ENCODE measurements at regions not wholly inside any gene's neighbourhood (a gene's known extent, or its start where the extent isn't known, plus 50 kb on each side); places are given as distances from the start of the nearest gene placed in this dataset. TPM values are rescaled to one million over a fixed set of nuclear protein-coding genes. Genes with fewer than 3 reads are reported as not detected.

DNA sequence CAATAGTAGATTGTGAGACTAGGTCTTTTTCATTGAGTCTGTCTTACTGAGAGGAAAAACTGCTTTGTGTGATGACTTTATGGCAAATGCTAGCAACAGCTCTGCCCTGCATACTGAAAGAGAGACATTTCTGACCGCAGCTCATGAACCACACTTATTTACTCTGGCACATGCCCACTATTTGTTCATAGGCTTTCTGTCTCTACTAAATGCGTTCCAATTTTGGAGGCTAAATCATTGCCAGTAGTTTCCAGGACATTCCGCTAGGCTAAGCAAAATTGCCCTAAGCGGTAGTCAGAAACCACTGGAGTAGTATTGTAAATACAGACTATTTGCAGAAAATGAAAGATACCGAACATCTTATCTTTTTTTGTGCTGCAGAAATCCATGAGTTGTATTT is 55.6 kb upstream of the DLX6 start:
- Histone ChIP-seq H3K4me3 (no peak overlapping the region), H3K9me2 (replicated peaks; ENCODE audit: insufficient read depth) (no peaks in the 10 kb centered on the region), H3K27ac (peak overlapping the region; percentile 39), H3K9me3 (ENCODE audit: low read depth) (no peaks in the 10 kb centered on the region), H3K27me3 (no peaks in the 10 kb centered on the region), H3K36me3 (replicated peaks; ENCODE audit: insufficient read depth, low read depth) (no peaks in the 10 kb centered on the region), H3K4me1 (ENCODE audit: insufficient read depth) (no peaks in the 10 kb centered on the region), H3K79me2 (no peaks in the 10 kb centered on the region), H3K4me2 (peak overlapping the region; percentile 20), H2AFZ (no peak overlapping the region), H4K20me1 (ENCODE audit: insufficient read depth, poor library complexity, severe bottlenecking) (no peaks in the 10 kb centered on the region)
- TF ChIP-seq EZH2 (IDR thresholded peaks at IDR 0.05; ENCODE audit: borderline replicate concordance) (no peak), EZH2phosphoT487 (IDR thresholded peaks at IDR 0.05; ENCODE audit: low read depth, severe bottlenecking, unreplicated experiment) (no peak)
- TF ChIP-seq, protein P1, sequence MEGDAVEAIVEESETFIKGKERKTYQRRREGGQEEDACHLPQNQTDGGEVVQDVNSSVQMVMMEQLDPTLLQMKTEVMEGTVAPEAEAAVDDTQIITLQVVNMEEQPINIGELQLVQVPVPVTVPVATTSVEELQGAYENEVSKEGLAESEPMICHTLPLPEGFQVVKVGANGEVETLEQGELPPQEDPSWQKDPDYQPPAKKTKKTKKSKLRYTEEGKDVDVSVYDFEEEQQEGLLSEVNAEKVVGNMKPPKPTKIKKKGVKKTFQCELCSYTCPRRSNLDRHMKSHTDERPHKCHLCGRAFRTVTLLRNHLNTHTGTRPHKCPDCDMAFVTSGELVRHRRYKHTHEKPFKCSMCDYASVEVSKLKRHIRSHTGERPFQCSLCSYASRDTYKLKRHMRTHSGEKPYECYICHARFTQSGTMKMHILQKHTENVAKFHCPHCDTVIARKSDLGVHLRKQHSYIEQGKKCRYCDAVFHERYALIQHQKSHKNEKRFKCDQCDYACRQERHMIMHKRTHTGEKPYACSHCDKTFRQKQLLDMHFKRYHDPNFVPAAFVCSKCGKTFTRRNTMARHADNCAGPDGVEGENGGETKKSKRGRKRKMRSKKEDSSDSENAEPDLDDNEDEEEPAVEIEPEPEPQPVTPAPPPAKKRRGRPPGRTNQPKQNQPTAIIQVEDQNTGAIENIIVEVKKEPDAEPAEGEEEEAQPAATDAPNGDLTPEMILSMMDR (IDR thresholded peaks at IDR 0.05; ENCODE audit: poor library complexity) = no peak
- 74% methylated on average over 5 of the region's 5 CpGs for WGBS (ENCODE audit: low lambda C conversion rate, missing lambda C conversion rate)
- peak; percentile 17 for DNase-seq (ENCODE audit: low spot score)

DNA sequence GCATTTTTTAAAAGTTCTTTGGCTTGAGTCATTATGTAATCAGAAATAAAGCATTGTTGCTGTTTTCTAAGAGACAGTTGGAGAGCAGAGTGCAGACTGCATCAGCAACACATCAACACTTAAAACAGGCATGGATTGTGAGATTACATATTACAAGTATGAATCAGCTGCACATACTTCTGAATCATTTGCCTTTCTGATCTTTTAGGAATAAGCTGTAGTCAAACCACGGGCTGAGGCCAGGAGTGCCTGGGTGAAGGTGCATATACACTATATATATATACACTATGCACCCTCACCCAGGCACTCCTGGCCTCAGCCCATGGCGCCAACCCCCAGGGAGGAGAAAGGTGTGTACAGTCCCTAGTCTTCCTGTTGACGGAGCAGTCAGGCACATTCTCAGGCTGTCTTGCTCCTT is 52.4 kb upstream of the DLX6 start:
- no peaks in the 10 kb centered on the region for H3K27me3 ChIP-seq
- TF ChIP-seq, protein P1 (IDR thresholded peaks at IDR 0.05; ENCODE audit: poor library complexity) = no peak
- H3K4me1 ChIP-seq (ENCODE audit: insufficient read depth) = no peaks in the 10 kb centered on the region
- H3K4me2 ChIP-seq = no peak overlapping the region
- no peaks in the 10 kb centered on the region for H4K20me1 ChIP-seq (ENCODE audit: insufficient read depth, poor library complexity, severe bottlenecking)
- H3K9me3 ChIP-seq (ENCODE audit: low read depth) = no peaks in the 10 kb centered on the region
- no peak overlapping the region for H2AFZ ChIP-seq
- no peaks in the 10 kb centered on the region for H3K9me2 ChIP-seq (replicated peaks; ENCODE audit: insufficient read depth)
- no peak for DNase-seq (ENCODE audit: low spot score)
- no peak overlapping the region for H3K4me3 ChIP-seq
- H3K27ac ChIP-seq = no peak overlapping the region
- H3K36me3 ChIP-seq (replicated peaks; ENCODE audit: insufficient read depth, low read depth) = no peaks in the 10 kb centered on the region
- 87% methylated on average over 3 of the region's 3 CpGs for WGBS (ENCODE audit: low lambda C conversion rate, missing lambda C conversion rate)
- H3K79me2 ChIP-seq = no peaks in the 10 kb centered on the region

DNA sequence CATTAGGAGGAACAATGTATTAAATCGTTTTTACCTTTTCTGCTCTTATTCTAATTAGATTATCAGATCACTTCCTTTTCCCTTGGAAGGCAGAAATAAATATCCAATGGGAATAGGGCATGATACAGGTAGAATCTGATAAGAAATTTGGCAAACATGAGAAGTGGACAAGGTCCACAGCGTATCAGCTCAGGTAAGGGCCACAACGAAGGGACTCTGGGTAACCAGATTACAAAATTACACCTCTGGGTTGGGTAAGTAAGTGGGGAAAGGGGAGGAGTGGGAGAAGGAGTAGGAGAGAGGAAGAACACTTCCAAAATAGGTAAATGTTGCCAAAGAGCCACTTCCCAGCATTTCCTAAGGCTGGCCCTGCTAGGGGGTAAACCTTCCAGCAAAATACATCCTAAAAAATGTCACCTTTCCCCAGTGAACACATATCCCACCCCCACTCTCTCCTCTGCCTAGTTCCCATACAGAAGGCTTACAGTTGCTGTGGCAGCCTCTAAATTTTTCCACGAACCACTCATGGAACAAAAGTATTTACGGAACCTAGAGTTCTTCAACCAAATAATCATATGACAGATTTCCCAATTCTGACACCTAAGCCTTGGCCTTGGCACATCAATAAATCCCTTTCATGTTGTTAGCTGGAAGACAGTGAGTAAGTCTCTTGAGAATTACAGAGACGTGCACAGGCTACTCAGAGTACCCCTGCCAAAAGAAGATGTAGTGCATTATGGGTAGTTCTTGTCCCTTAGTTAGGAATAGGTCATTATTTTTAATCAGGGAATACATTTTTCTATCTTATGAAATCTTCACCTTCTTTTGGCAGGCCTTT is 51.5 kb upstream of the DLX6 start:
- Histone ChIP-seq H3K4me2 (no peak overlapping the region), H3K36me3 (replicated peaks; ENCODE audit: insufficient read depth, low read depth) (no peaks in the 10 kb centered on the region), H3K9me3 (ENCODE audit: low read depth) (no peaks in the 10 kb centered on the region), H4K20me1 (ENCODE audit: insufficient read depth, poor library complexity, severe bottlenecking) (no peaks in the 10 kb centered on the region), H2AFZ (no peak overlapping the region), H3K27me3 (no peaks in the 10 kb centered on the region), H3K27ac (no peak overlapping the region), H3K9me2 (replicated peaks; ENCODE audit: insufficient read depth) (no peaks in the 10 kb centered on the region), H3K4me1 (ENCODE audit: insufficient read depth) (no peaks in the 10 kb centered on the region), H3K79me2 (no peaks in the 10 kb centered on the region), H3K4me3 (no peak overlapping the region)
- WGBS (ENCODE audit: low lambda C conversion rate, missing lambda C conversion rate) = 80% methylated on average over 6 of the region's 6 CpGs
- no peak for DNase-seq (ENCODE audit: low spot score)
- TF ChIP-seq, protein P1 (IDR thresholded peaks at IDR 0.05; ENCODE audit: poor library complexity) = no peak

Small RNA genes in the stretch of these regions (small RNA-seq; reads per million reads assigned to genes)
- gene RN7SL252P = not detected

Data from hepatocyte (in vitro differentiated cells).